ENCODE measurements at regions not wholly inside any gene's neighbourhood (a gene's known extent, or its start where the extent isn't known, plus 50 kb on each side); places are given as distances from the start of the nearest gene placed in this dataset.

GRCh38 chr18:14025306-14025940 is 106.8 kb downstream of the ZNF519 start:
- TF ChIP-seq CTCF (IDR thresholded peaks at IDR 0.05; ENCODE audit: poor library complexity) (no peak), EZH2 (IDR thresholded peaks at IDR 0.05; ENCODE audit: borderline replicate concordance) (no peak)

Data from hepatocyte (in vitro differentiated cells).